ENCODE measurements at regions not wholly inside any gene's neighbourhood (a gene's known extent, or its start where the extent isn't known, plus 50 kb on each side); places are given as distances from the start of the nearest gene placed in this dataset.

GRCh38 chr1:4856396-4856795 is 202.0 kb downstream of the AJAP1 start:
- peak; percentile 46 for DNase-seq (ENCODE audit: low read depth)
- TF ChIP-seq, protein P1, sequence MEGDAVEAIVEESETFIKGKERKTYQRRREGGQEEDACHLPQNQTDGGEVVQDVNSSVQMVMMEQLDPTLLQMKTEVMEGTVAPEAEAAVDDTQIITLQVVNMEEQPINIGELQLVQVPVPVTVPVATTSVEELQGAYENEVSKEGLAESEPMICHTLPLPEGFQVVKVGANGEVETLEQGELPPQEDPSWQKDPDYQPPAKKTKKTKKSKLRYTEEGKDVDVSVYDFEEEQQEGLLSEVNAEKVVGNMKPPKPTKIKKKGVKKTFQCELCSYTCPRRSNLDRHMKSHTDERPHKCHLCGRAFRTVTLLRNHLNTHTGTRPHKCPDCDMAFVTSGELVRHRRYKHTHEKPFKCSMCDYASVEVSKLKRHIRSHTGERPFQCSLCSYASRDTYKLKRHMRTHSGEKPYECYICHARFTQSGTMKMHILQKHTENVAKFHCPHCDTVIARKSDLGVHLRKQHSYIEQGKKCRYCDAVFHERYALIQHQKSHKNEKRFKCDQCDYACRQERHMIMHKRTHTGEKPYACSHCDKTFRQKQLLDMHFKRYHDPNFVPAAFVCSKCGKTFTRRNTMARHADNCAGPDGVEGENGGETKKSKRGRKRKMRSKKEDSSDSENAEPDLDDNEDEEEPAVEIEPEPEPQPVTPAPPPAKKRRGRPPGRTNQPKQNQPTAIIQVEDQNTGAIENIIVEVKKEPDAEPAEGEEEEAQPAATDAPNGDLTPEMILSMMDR (conservative IDR thresholded peaks at IDR 0.05; ENCODE audit: low read depth, low read length): no peak
- no peak overlapping the region for H3K4me3 ChIP-seq (ENCODE audit: low read depth, low read length)

- no peak for DNase-seq (ENCODE audit: low read depth)
- H3K4me3 ChIP-seq (ENCODE audit: low read depth, low read length): no peak overlapping the region
- TF ChIP-seq, protein P1 (conservative IDR thresholded peaks at IDR 0.05; ENCODE audit: low read depth, low read length): no peak
Measured at GRCh38 chr1:4854367-4854766, 200.0 kb downstream of the AJAP1 start.

DNA sequence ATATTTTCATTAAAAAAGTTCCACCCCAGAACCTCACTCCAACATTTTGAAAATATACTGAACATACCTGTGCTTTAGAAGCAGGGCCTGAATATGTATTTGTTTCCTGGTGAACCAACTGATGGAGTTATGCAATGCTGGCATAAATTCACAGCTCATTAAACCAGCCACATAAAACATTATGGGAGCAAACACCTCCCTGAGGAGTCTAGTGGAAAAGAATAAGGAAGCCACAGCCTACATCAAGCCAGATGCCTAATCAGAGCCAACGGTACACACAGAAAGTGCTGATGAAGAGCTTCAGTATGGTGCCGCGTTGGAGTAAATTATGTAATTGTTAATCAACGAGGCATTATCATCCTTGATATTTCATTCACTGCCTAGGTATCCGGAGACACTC is 199.5 kb downstream of the AJAP1 start:
- DNase-seq (ENCODE audit: low read depth): no peak
- TF ChIP-seq, protein P1 (conservative IDR thresholded peaks at IDR 0.05; ENCODE audit: low read depth, low read length): no peak
- no peak overlapping the region for H3K4me3 ChIP-seq (ENCODE audit: low read depth, low read length)

- DNase-seq (ENCODE audit: low read depth): peak; percentile 85
- TF ChIP-seq, protein P1 (conservative IDR thresholded peaks at IDR 0.05; ENCODE audit: low read depth, low read length): no peak
- H3K4me3 ChIP-seq (ENCODE audit: low read depth, low read length): no peak overlapping the region
Measured at GRCh38 chr1:4851385-4852065, 197.1 kb downstream of the AJAP1 start.

GRCh38 chr1:4848431-4848830 is 194.0 kb downstream of the AJAP1 start:
- TF ChIP-seq, protein P1 (conservative IDR thresholded peaks at IDR 0.05; ENCODE audit: low read depth, low read length): no peak
- no peak for DNase-seq (ENCODE audit: low read depth)
- H3K4me3 ChIP-seq (ENCODE audit: low read depth, low read length): no peak overlapping the region

DNA sequence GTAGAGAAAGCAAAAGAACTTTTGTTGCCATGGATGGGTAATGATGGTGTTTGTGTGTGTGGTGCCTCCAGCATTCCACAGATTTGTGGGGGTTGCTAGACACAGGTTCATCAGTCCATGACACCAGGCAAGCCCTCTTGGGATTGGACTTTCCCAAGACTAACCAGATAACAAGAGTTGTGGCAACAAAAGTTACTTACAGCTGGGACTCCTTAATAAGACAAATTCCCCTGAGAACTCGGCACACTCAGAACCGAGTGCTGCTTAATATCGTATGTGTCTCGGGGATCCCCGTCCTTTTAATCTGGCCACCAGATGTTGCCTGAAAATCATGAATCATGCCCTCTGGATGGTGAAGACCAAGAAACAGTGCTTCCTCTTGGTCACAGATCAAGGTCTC is 193.3 kb downstream of the AJAP1 start:
- peak; percentile 62 for DNase-seq (ENCODE audit: low read depth)
- TF ChIP-seq, protein P1 (conservative IDR thresholded peaks at IDR 0.05; ENCODE audit: low read depth, low read length): no peak
- H3K4me3 ChIP-seq (ENCODE audit: low read depth, low read length): no peak overlapping the region

Measured in epithelial cell of proximal tubule (primary cell).